Progenitor cell of endocrine pancreas (in vitro differentiated cells): ENCODE measurements at regions not wholly inside any gene's neighbourhood (a gene's known extent, or its start where the extent isn't known, plus 50 kb on each side); places are given as distances from the start of the nearest gene placed in this dataset.

Experiments
- DNase-seq: peaks from one replicate; pipeline ENCODE4 v3.0.0; 2021; ENCODE audit warnings: low spot score; ENCODE audit not compliant: unreplicated experiment
- H3K27ac Mint-ChIP-seq: 2 replicates; pipeline ENCODE4 v1.8.0; 2021; ENCODE audit warnings: mild to moderate bottlenecking, moderate library complexity, mixed read lengths
- H3K27me3 Mint-ChIP-seq: 2 replicates; pipeline ENCODE4 v1.8.0; 2021; ENCODE audit warnings: mixed read lengths
- H3K36me3 Mint-ChIP-seq: 2 replicates; pipeline ENCODE4 v1.8.0; 2022; ENCODE audit warnings: mixed read lengths; ENCODE audit not compliant: insufficient read depth
- H3K4me1 Mint-ChIP-seq: 2 replicates; pipeline ENCODE4 v1.8.0; 2021; ENCODE audit warnings: low read depth, mixed read lengths
- H3K4me3 Mint-ChIP-seq: 2 replicates; pipeline ENCODE4 v1.8.0; 2021; ENCODE audit warnings: low read depth, mild to moderate bottlenecking, moderate library complexity, mixed read lengths
- H3K9me3 Mint-ChIP-seq: 2 replicates; pipeline ENCODE4 v1.8.0; 2021; ENCODE audit warnings: low read depth, mixed read lengths
- CTCF ChIP-seq: fragments of 200-600 bp; sonication (generic); IDR thresholded peaks from one replicate; pipeline ENCODE4 v1.5.0; 2021; ENCODE audit warnings: antibody characterized with exemption, mild to moderate bottlenecking; ENCODE audit not compliant: unreplicated experiment

- no peak overlapping the region for H3K4me3 Mint-ChIP-seq
Observed at GRCh38 chr17:34517406-34517805, 62.0 kb upstream of the TMEM132E start.

GRCh38 chr17:34511931-34512330 is 67.5 kb upstream of the TMEM132E start:
- H3K27me3 Mint-ChIP-seq, result peaks cover 72% of the 10 kb centered on the region
- no peaks in the 10 kb centered on the region for H3K4me1 Mint-ChIP-seq
- TF ChIP-seq CTCF, result no peak

More at GRCh38 chr17:34517406-34517805, 62.0 kb upstream of the TMEM132E start:
- Mint-ChIP-seq H3K36me3 (no peaks in the 10 kb centered on the region), H3K9me3 (no peaks in the 10 kb centered on the region), H3K27me3 (peaks cover 55% of the 10 kb centered on the region), H3K27ac (no peak overlapping the region), H3K4me1 (no peaks in the 10 kb centered on the region)
- no peak for DNase-seq
- TF ChIP-seq CTCF, result no peak

GRCh38 chr17:34511265-34511664 is 68.1 kb upstream of the TMEM132E start:
- no peaks in the 10 kb centered on the region for H3K36me3 Mint-ChIP-seq
- no peak for DNase-seq
- H3K4me3 Mint-ChIP-seq, result no peak overlapping the region
- H3K27ac Mint-ChIP-seq, result no peak overlapping the region
- H3K27me3 Mint-ChIP-seq, result peaks cover 75% of the 10 kb centered on the region
- no peak for TF ChIP-seq CTCF
- H3K9me3 Mint-ChIP-seq, result no peaks in the 10 kb centered on the region
- H3K4me1 Mint-ChIP-seq, result no peaks in the 10 kb centered on the region

More at GRCh38 chr17:34511931-34512330, 67.5 kb upstream of the TMEM132E start:
- H3K27ac Mint-ChIP-seq, result no peak overlapping the region
- H3K9me3 Mint-ChIP-seq, result no peaks in the 10 kb centered on the region
- DNase-seq, result no peak
- H3K36me3 Mint-ChIP-seq, result no peaks in the 10 kb centered on the region
- H3K4me3 Mint-ChIP-seq, result no peak overlapping the region

- no peaks in the 10 kb centered on the region for H3K9me3 Mint-ChIP-seq
- H3K4me3 Mint-ChIP-seq, result no peak overlapping the region
- peaks cover 54% of the 10 kb centered on the region for H3K27me3 Mint-ChIP-seq
- H3K36me3 Mint-ChIP-seq, result no peaks in the 10 kb centered on the region
- no peaks in the 10 kb centered on the region for H3K4me1 Mint-ChIP-seq
- no peak overlapping the region for H3K27ac Mint-ChIP-seq
- no peak for TF ChIP-seq CTCF
- DNase-seq, result no peak
Observed at GRCh38 chr17:34504814-34505484, 74.4 kb upstream of the TMEM132E start.

- DNase-seq, result no peak
- peaks cover 49% of the 10 kb centered on the region for H3K27me3 Mint-ChIP-seq
Observed at GRCh38 chr17:34503528-34504195, 75.7 kb upstream of the TMEM132E start.

More at GRCh38 chr17:34503528-34504195, 75.7 kb upstream of the TMEM132E start:
- Mint-ChIP-seq H3K36me3 (no peaks in the 10 kb centered on the region), H3K27ac (no peak overlapping the region), H3K4me3 (no peak overlapping the region), H3K9me3 (no peaks in the 10 kb centered on the region), H3K4me1 (no peaks in the 10 kb centered on the region)
- no peak for TF ChIP-seq CTCF
